HG03460 (cell line): ENCODE measurements at regions not wholly inside any gene's neighbourhood (a gene's known extent, or its start where the extent isn't known, plus 50 kb on each side); places are given as distances from the start of the nearest gene placed in this dataset.
"Not testable (repeated sequence)": the region's sequence is repeated elsewhere in the genome, so short reads cannot be mapped to it uniquely, and the experiment has no call there.

Experiments
- ATAC-seq: cut with Tn5 transposase; IDR thresholded peaks from one replicate; pipeline ENCODE4 v1.9.1; 2021; ENCODE audit not compliant: unreplicated experiment

GRCh38 chr1:121001090-121001726, 111.6 kb downstream of the PPIAL4A start:
- ATAC-seq: not testable (repeated sequence)

DNA sequence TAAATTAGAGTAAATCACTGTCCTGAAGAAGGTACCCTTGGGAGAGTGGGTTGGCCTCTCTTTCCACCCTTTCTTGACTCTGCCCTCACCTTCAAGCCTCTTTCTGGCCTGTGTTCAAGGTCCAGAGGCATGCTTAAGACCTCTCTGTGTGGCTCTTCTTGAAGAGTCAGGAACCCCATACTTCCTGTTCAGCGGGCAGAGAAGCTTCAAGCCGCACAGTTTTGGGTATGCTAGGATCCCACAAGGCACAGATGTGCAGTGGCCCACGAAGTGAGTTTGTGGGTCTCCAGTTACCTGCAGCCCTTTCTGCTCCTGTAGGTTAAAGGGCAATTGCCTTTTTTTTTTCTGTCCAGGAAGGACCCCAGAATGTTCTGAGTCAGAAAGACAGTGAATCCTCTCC, 113.7 kb downstream of the PPIAL4A start:
- ATAC-seq: not testable (repeated sequence)

DNA sequence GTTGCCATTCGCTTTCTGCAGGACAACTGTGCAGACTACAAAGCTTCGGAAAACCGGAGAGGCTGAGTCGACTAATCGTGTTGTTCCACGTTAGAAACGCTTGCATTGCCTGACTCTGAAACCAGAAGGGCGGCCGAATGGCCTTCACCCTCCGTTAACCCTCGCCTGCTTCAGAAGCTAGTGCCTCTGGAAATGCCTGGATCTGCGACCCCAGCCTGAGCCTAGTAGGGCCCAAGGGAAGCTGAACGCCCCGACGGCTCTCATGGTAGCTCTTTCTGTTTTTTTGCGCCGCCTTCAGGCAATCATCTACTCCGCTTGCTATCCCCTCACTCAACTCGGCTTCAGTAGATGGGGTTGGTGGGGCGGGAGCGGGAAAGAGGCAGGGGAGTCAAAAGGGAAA, 117.3 kb downstream of the PPIAL4A start:
- ATAC-seq: not testable (repeated sequence)

- ATAC-seq: not testable (repeated sequence)
Observed at GRCh38 chr1:121007755-121008154, 118.2 kb downstream of the PPIAL4A start.

DNA sequence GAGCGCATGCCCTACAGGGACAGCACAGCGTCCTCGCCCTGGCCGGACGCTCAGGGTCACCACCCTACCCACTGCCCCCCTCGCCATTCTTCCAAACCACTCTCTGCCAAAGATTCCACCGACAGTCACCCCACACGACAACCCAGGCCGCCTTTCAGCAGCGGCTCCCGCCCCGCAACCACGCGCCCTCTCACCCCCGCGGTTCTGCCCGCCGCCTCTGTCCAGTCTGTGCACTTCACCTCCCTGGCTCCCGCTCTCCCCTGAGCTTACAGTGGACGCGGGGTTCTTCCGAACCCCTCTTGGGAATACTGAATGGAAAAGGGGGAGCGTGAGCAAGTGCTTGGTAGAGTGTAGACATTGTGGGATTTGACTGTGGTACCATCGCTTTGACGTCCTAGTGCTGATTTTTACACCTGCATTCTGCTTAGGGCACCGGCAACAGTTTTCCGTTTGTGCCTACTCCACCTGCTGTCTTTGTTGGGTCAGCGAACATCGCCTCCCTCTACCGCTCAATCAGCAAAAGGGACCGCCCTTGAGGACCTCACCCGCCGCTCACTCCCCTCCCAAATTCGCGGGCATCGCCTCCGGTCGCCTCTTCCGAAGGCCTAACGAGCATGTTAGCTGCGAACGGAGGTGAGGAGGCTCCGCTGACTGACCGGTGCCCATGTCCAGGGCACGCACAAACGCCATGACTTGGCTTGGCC, 119.1 kb downstream of the PPIAL4A start:
- ATAC-seq: not testable (repeated sequence)

GRCh38 chr1:121009216-121010057, 119.9 kb downstream of the PPIAL4A start:
- ATAC-seq: not testable (repeated sequence)

GRCh38 chr1:121010141-121010540, 120.6 kb downstream of the PPIAL4A start:
- ATAC-seq: not testable (repeated sequence)

- not testable (repeated sequence) for ATAC-seq
Observed at GRCh38 chr1:121013181-121013580, 123.6 kb downstream of the PPIAL4A start.

- not testable (repeated sequence) for ATAC-seq
Observed at GRCh38 chr1:121016182-121017028, 126.8 kb downstream of the PPIAL4A start.

GRCh38 chr1:121019715-121020349, 130.3 kb downstream of the PPIAL4A start:
- not testable (repeated sequence) for ATAC-seq

DNA sequence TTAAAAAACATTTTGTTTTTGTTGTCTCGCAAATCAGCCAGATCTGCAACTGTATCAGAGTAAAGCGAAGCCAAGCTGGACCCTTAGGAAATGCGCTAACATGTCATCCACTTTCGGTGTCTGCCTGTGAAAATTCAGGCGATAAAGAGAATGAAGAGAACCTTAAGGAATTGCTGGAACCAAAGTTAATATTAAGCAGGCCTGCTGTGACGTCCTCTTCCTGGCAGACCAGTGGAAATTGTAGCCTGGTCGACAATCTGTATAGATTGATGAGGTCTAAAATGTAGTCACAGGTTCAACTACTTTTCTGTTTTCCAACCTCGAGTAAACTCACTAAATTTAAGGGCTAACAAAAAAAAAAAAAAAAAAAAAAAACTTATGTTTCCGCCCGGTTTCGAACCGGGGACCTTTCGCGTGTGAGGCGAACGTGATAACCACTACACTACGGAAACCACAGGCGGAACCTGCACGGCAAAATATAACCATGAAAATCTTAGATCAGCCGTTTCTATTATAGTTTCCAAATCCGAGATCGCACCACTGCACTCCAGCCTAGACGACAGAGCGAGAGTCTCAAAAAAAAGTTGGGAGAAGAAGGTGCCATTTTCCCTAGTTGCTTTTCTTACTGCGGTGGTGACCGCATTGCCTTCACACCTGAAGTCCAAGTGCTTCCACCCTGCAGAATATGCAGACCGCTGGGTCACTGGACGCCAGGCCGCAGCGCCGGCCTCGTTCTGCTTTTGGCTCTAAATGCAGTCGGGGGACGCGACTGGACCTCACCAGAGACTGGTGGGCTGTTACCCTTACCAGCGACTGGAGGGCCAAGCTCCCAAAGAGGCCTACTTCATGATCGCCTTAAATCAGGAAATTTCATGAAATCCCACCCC, 131.0 kb downstream of the PPIAL4A start:
- not testable (repeated sequence) for ATAC-seq

- ATAC-seq: not testable (repeated sequence)
Observed at GRCh38 chr1:121021716-121022115, 132.1 kb downstream of the PPIAL4A start.

DNA sequence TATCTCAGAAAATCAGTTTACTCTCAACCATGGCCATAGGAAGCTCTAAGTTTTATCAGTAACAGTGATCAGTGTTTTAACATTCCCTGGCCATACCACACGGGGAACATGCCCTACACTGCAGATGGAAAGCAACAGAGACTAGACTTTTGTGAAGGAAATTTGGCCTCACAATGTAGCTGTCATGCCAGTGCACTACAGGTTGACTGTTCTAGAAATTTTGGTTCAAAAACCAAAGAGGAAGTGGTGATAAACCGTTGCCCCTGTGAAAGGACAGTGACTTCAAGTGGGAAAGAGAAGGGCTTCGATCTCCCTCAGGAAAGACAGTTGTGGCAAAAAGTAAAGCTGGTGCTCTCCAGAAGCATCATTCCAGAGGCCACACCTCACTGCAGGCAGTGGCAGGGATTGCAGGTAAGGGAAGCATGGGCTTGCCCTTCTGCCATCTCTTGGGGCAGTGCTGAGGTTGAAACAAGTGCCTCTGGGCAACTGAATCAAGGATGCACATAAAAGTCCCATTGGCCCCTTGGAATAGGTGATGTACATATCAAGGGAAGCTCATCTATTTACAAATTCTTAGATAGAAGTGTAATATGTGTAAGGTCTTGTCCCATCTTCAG, 143.4 kb downstream of the PPIAL4A start:
- ATAC-seq: not testable (repeated sequence)

- not testable (repeated sequence) for ATAC-seq
Observed at GRCh38 chr1:121036792-121037191, 147.2 kb downstream of the PPIAL4A start.

DNA sequence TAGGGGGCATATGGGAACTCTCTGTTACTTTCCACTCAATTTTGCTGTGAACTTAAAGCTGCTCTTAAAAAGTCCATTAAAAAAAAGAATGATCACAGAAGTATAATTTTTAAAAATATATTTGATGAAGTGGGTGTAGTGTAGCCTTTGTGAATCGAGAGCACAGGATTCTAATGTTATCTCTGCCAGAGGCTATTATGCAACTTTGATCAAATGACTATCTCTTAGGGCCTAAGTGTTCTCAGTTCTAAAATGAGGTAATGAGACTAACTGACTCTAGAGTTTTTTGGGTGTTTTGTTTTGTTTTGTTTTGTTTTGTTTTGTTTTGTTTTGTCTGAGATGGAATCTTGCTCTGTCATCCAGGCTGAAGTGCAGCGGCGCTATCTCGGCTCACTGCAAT, 143.2 kb downstream of the FAM72B start:
- not testable (repeated sequence) for ATAC-seq

GRCh38 chr1:121041497-121041896, 142.6 kb downstream of the FAM72B start:
- not testable (repeated sequence) for ATAC-seq

GRCh38 chr1:121042882-121043281, 141.3 kb downstream of the FAM72B start:
- not testable (repeated sequence) for ATAC-seq

DNA sequence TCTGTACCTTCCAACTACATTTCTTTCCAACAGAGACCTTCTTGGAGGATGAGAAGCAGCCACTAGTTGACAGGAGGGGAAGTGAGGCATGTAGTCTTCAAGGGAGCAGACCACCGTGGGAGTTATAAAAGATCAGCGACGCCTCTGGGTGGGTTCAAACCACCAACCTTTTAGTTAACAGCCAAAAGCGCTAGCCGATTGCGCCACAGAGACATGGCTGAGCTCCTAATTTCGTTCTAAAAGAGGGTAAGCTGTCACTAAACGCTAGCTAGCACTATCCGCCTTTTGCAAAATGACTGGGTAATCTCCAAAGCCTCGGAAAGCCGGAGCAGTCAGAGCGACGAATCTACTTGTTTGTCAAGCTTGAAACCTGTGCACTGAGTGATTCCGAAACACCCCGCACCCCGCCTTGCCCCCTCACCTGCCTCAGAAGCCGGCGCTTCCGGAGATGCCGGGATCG, 135.8 kb downstream of the FAM72B start:
- ATAC-seq: not testable (repeated sequence)
